LHCN-M2 (cell line): ENCODE measurements at regions not wholly inside any gene's neighbourhood (a gene's known extent, or its start where the extent isn't known, plus 50 kb on each side); places are given as distances from the start of the nearest gene placed in this dataset.

Experiments used
- DNase-seq: peaks from one replicate; pipeline ENCODE4 v3.0.0-alpha.2; 2012; ENCODE audit warnings: low read depth

GRCh38 chr12:113684908-113685782 is 213.5 kb upstream of the LHX5 start:
- DNase-seq, result no peak

GRCh38 chr12:113684053-113684907 is 212.6 kb upstream of the LHX5 start:
- DNase-seq, result peak; percentile 26

GRCh38 chr12:113683574-113683973 is 211.9 kb upstream of the LHX5 start:
- DNase-seq, result no peak

- DNase-seq, result no peak
Observed at GRCh38 chr12:113680868-113681267, 209.2 kb upstream of the LHX5 start.

GRCh38 chr12:113678223-113679119 is 206.8 kb upstream of the LHX5 start:
- DNase-seq, result no peak

- no peak for DNase-seq
Observed at GRCh38 chr12:113676547-113676946, 204.9 kb upstream of the LHX5 start.

GRCh38 chr12:113676117-113676516 is 204.4 kb upstream of the LHX5 start:
- DNase-seq, result no peak

GRCh38 chr12:113674996-113675395 is 203.3 kb upstream of the LHX5 start:
- DNase-seq, result no peak

GRCh38 chr12:113674302-113674701 is 202.6 kb upstream of the LHX5 start:
- no peak for DNase-seq

GRCh38 chr12:113673458-113674238 is 202.0 kb upstream of the LHX5 start:
- no peak for DNase-seq

GRCh38 chr12:113670742-113671141 is 199.1 kb upstream of the LHX5 start:
- DNase-seq, result no peak

- no peak for DNase-seq
Observed at GRCh38 chr12:113667676-113668356, 196.1 kb upstream of the LHX5 start.

- DNase-seq, result no peak
Observed at GRCh38 chr12:113667095-113667494, 195.4 kb upstream of the LHX5 start.

- no peak for DNase-seq
Observed at GRCh38 chr12:113666223-113666622, 194.6 kb upstream of the LHX5 start.

- no peak for DNase-seq
Observed at GRCh38 chr12:113665457-113665856, 193.8 kb upstream of the LHX5 start.

- DNase-seq, result no peak
Observed at GRCh38 chr12:113664224-113664681, 192.6 kb upstream of the LHX5 start.

- no peak for DNase-seq
Observed at GRCh38 chr12:113663396-113663795, 191.7 kb upstream of the LHX5 start.

- DNase-seq, result no peak
Observed at GRCh38 chr12:113660936-113661335, 189.3 kb upstream of the LHX5 start.

- no peak for DNase-seq
Observed at GRCh38 chr12:113659416-113659815, 187.7 kb upstream of the LHX5 start.

GRCh38 chr12:113659015-113659414 is 187.3 kb upstream of the LHX5 start:
- DNase-seq, result no peak
